Muscle layer of colon (tissue), 2 donors: ENCODE measurements at regions not wholly inside any gene's neighbourhood (a gene's known extent, or its start where the extent isn't known, plus 50 kb on each side); places are given as distances from the start of the nearest gene placed in this dataset.

Source experiments
- H3K27ac ChIP-seq: one replicate; pipeline ENCODE4 v1.7.0; 2013; ENCODE audit warnings: low read depth, mild to moderate bottlenecking, low read length, moderate library complexity
- H3K27me3 ChIP-seq, 2 donors: one replicate each; pipeline ENCODE4 v1.7.0; 2013; ENCODE audit warnings: low read length in 2 of 2, mild to moderate bottlenecking in 2 of 2; ENCODE audit not compliant: insufficient read depth in 2 of 2, control insufficient read depth in 1 of 2
- H3K36me3 ChIP-seq: one replicate; pipeline ENCODE4 v1.7.0; 2013; ENCODE audit warnings: mild to moderate bottlenecking, low read length; ENCODE audit not compliant: insufficient read depth
- H3K4me1 ChIP-seq: one replicate; pipeline ENCODE4 v1.7.0; 2013; ENCODE audit warnings: mild to moderate bottlenecking, low read length; ENCODE audit not compliant: insufficient read depth
- H3K4me3 ChIP-seq, 2 donors: one replicate each; pipeline ENCODE4 v1.7.0; 2013; ENCODE audit warnings: low read length in 2 of 2, low read depth in 1 of 2, mild to moderate bottlenecking in 1 of 2, moderate library complexity in 1 of 2
- H3K9ac ChIP-seq: one replicate; pipeline ENCODE4 v1.7.0; 2013; ENCODE audit warnings: low read length
- H3K9me3 ChIP-seq: one replicate; pipeline ENCODE4 v1.7.0; 2013; ENCODE audit warnings: mild to moderate bottlenecking, low read length
- donor health status: abdominal sarcoma.
- donor health status: Adenocarcinoma of cecum.

- Histone ChIP-seq H3K4me1 (no peaks in the 10 kb centered on the region), H3K27me3 (no peaks in the 10 kb centered on the region), H3K27ac (no peak overlapping the region), H3K36me3 (no peaks in the 10 kb centered on the region), H3K4me3 (no peak overlapping the region), H3K9me3 (no peaks in the 10 kb centered on the region), H3K9ac (no peak overlapping the region)
Observed at GRCh38 chr12:67410246-67410645, 141.1 kb downstream of the CAND1 start.

GRCh38 chr12:67410667-67411067 is 141.5 kb downstream of the CAND1 start:
- H3K9ac ChIP-seq = no peak overlapping the region
- no peaks in the 10 kb centered on the region for H3K36me3 ChIP-seq
- H3K4me1 ChIP-seq = no peaks in the 10 kb centered on the region
- H3K9me3 ChIP-seq = no peaks in the 10 kb centered on the region
- no peak overlapping the region for H3K27ac ChIP-seq
- no peaks in the 10 kb centered on the region for H3K27me3 ChIP-seq
- no peak overlapping the region for H3K4me3 ChIP-seq

GRCh38 chr12:67411562-67411961 is 142.4 kb downstream of the CAND1 start:
- no peaks in the 10 kb centered on the region for H3K9me3 ChIP-seq
- H3K27ac ChIP-seq = no peak overlapping the region
- H3K4me3 ChIP-seq = no peak overlapping the region
- no peaks in the 10 kb centered on the region for H3K27me3 ChIP-seq
- H3K4me1 ChIP-seq = no peaks in the 10 kb centered on the region
- H3K9ac ChIP-seq = no peak overlapping the region
- no peaks in the 10 kb centered on the region for H3K36me3 ChIP-seq

GRCh38 chr12:67413577-67413976 is 144.4 kb downstream of the CAND1 start:
- Histone ChIP-seq H3K27ac (no peak overlapping the region), H3K9ac (no peak overlapping the region), H3K36me3 (no peaks in the 10 kb centered on the region), H3K4me3 (no peak overlapping the region), H3K9me3 (no peaks in the 10 kb centered on the region), H3K27me3 (no peaks in the 10 kb centered on the region), H3K4me1 (no peaks in the 10 kb centered on the region)

- Histone ChIP-seq H3K4me1 (no peaks in the 10 kb centered on the region), H3K9ac (no peak overlapping the region), H3K27me3 (no peaks in the 10 kb centered on the region), H3K9me3 (no peaks in the 10 kb centered on the region), H3K36me3 (no peaks in the 10 kb centered on the region), H3K4me3 (no peak overlapping the region), H3K27ac (no peak overlapping the region)
Observed at GRCh38 chr12:67414011-67414715, 145.0 kb downstream of the CAND1 start.

GRCh38 chr12:67415473-67415872 is 146.3 kb downstream of the CAND1 start:
- H3K27me3 ChIP-seq = no peaks in the 10 kb centered on the region
- no peak overlapping the region for H3K27ac ChIP-seq
- no peaks in the 10 kb centered on the region for H3K4me1 ChIP-seq
- H3K9me3 ChIP-seq = no peaks in the 10 kb centered on the region
- no peak overlapping the region for H3K4me3 ChIP-seq
- H3K9ac ChIP-seq = no peak overlapping the region
- H3K36me3 ChIP-seq = no peaks in the 10 kb centered on the region

GRCh38 chr12:67419810-67420209 is 150.7 kb downstream of the CAND1 start:
- Histone ChIP-seq H3K4me1 (no peaks in the 10 kb centered on the region), H3K27me3 (no peaks in the 10 kb centered on the region), H3K27ac (no peak overlapping the region), H3K4me3 (no peak overlapping the region), H3K9me3 (no peaks in the 10 kb centered on the region), H3K9ac (no peak overlapping the region), H3K36me3 (no peaks in the 10 kb centered on the region)

- Histone ChIP-seq H3K9ac (no peak overlapping the region), H3K27ac (no peak overlapping the region), H3K9me3 (no peaks in the 10 kb centered on the region), H3K4me3 (no peak overlapping the region), H3K27me3 (no peaks in the 10 kb centered on the region), H3K4me1 (no peaks in the 10 kb centered on the region), H3K36me3 (no peaks in the 10 kb centered on the region)
Observed at GRCh38 chr12:67420506-67420905, 151.3 kb downstream of the CAND1 start.

GRCh38 chr12:67422081-67422480 is 152.9 kb downstream of the CAND1 start:
- no peak overlapping the region for H3K4me3 ChIP-seq
- H3K4me1 ChIP-seq = peaks cover 9% of the 10 kb centered on the region
- no peak overlapping the region for H3K9ac ChIP-seq
- no peak overlapping the region for H3K27ac ChIP-seq
- H3K27me3 ChIP-seq = no peaks in the 10 kb centered on the region
- no peaks in the 10 kb centered on the region for H3K36me3 ChIP-seq
- no peaks in the 10 kb centered on the region for H3K9me3 ChIP-seq

- H3K9ac ChIP-seq = no peak overlapping the region
- H3K27me3 ChIP-seq = no peaks in the 10 kb centered on the region
- no peaks in the 10 kb centered on the region for H3K9me3 ChIP-seq
- peaks cover 9% of the 10 kb centered on the region for H3K4me1 ChIP-seq
- no peak overlapping the region for H3K4me3 ChIP-seq
- no peak overlapping the region for H3K27ac ChIP-seq
- H3K36me3 ChIP-seq = no peaks in the 10 kb centered on the region
Observed at GRCh38 chr12:67424784-67425183, 155.6 kb downstream of the CAND1 start.

GRCh38 chr12:67425394-67425793 is 156.2 kb downstream of the CAND1 start:
- Histone ChIP-seq H3K4me3 (no peak overlapping the region), H3K9me3 (no peaks in the 10 kb centered on the region), H3K27me3 (no peaks in the 10 kb centered on the region), H3K27ac (no peak overlapping the region), H3K36me3 (no peaks in the 10 kb centered on the region), H3K4me1 (peaks cover 9% of the 10 kb centered on the region), H3K9ac (no peak overlapping the region)

GRCh38 chr12:67426067-67426466 is 156.9 kb downstream of the CAND1 start:
- no peak overlapping the region for H3K27ac ChIP-seq
- no peaks in the 10 kb centered on the region for H3K27me3 ChIP-seq
- H3K4me3 ChIP-seq = no peak overlapping the region
- H3K9me3 ChIP-seq = no peaks in the 10 kb centered on the region
- H3K9ac ChIP-seq = no peak overlapping the region
- H3K4me1 ChIP-seq = peaks cover 9% of the 10 kb centered on the region
- H3K36me3 ChIP-seq = no peaks in the 10 kb centered on the region
